ENCODE measurements at regions not wholly inside any gene's neighbourhood (a gene's known extent, or its start where the extent isn't known, plus 50 kb on each side); places are given as distances from the start of the nearest gene placed in this dataset.
"Not testable (repeated sequence)": the region's sequence is repeated elsewhere in the genome, so short reads cannot be mapped to it uniquely, and the experiment has no call there.

GRCh38 chr4:181799561-181800069 lies 443.6 kb upstream of the TENM3 start:
- no peaks in the 10 kb centered on the region for H3K4me1 ChIP-seq (ENCODE audit: control insufficient read depth, insufficient read depth, low read length)
- H3K4me3 ChIP-seq (ENCODE audit: low read length): no peak overlapping the region
- WGBS: 89% methylated on average over 10 of the region's 10 CpGs
- DNase-seq (no peak), ATAC-seq (no peak)
- peaks cover 2% of the 10 kb centered on the region for H3K9me3 ChIP-seq (ENCODE audit: control insufficient read depth, low read length)
- H3K27ac ChIP-seq (ENCODE audit: low read length): no peak overlapping the region
- intact Hi-C loops (cut with DNase I): no loop called here
- no peaks in the 10 kb centered on the region for H3K27me3 ChIP-seq (ENCODE audit: control insufficient read depth, insufficient read depth)

- no peak overlapping the region for H3K27ac ChIP-seq (ENCODE audit: low read length)
- H3K4me1 ChIP-seq (ENCODE audit: control insufficient read depth, insufficient read depth, low read length): no peaks in the 10 kb centered on the region
- no peaks in the 10 kb centered on the region for H3K9me3 ChIP-seq (ENCODE audit: control insufficient read depth, low read length)
- ATAC-seq (no peak), DNase-seq (no peak)
- no peak overlapping the region for H3K4me3 ChIP-seq (ENCODE audit: low read length)
- WGBS: 72% methylated on average over 2 of the region's 2 CpGs
- intact Hi-C loops (cut with DNase I): no loop called here
- no peaks in the 10 kb centered on the region for H3K27me3 ChIP-seq (ENCODE audit: control insufficient read depth, insufficient read depth)
Observed at GRCh38 chr4:181802207-181802606, 441.0 kb upstream of the TENM3 start.

- Histone ChIP-seq H3K9me3 (ENCODE audit: control insufficient read depth, low read length) (no peaks in the 10 kb centered on the region), H3K27ac (ENCODE audit: low read length) (no peak overlapping the region), H3K4me1 (ENCODE audit: control insufficient read depth, insufficient read depth, low read length) (no peaks in the 10 kb centered on the region), H3K4me3 (ENCODE audit: low read length) (no peak overlapping the region), H3K27me3 (ENCODE audit: control insufficient read depth, insufficient read depth) (no peaks in the 10 kb centered on the region)
- intact Hi-C loops (cut with DNase I): no loop called here
- ATAC-seq (no peak), DNase-seq (no peak)
Observed at GRCh38 chr4:181807771-181808170, 435.4 kb upstream of the TENM3 start.

- Histone ChIP-seq H3K4me3 (ENCODE audit: low read length) (no peak overlapping the region), H3K27me3 (ENCODE audit: control insufficient read depth, insufficient read depth) (no peaks in the 10 kb centered on the region), H3K27ac (ENCODE audit: low read length) (no peak overlapping the region), H3K4me1 (ENCODE audit: control insufficient read depth, insufficient read depth, low read length) (no peaks in the 10 kb centered on the region), H3K9me3 (ENCODE audit: control insufficient read depth, low read length) (no peaks in the 10 kb centered on the region)
- DNase-seq: no peak
- no peak for ATAC-seq
- intact Hi-C loops (cut with DNase I): no loop called here
- 83% methylated on average over 5 of the region's 5 CpGs for WGBS
Observed at GRCh38 chr4:181810711-181811110, 432.5 kb upstream of the TENM3 start.

GRCh38 chr4:181811550-181811949 lies 431.7 kb upstream of the TENM3 start:
- H3K4me3 ChIP-seq (ENCODE audit: low read length); intact Hi-C loops (cut with DNase I); H3K27me3 ChIP-seq (ENCODE audit: control insufficient read depth, insufficient read depth); H3K9me3 ChIP-seq (ENCODE audit: control insufficient read depth, low read length); H3K4me1 ChIP-seq (ENCODE audit: control insufficient read depth, insufficient read depth, low read length); DNase-seq; ATAC-seq; H3K27ac ChIP-seq (ENCODE audit: low read length): not testable (repeated sequence)
- 90% methylated on average over 5 of the region's 5 CpGs for WGBS

GRCh38 chr4:181819946-181820345 lies 423.3 kb upstream of the TENM3 start:
- WGBS: 33% methylated on average over 2 of the region's 2 CpGs
- Histone ChIP-seq H3K4me1 (ENCODE audit: control insufficient read depth, insufficient read depth, low read length) (no peaks in the 10 kb centered on the region), H3K9me3 (ENCODE audit: control insufficient read depth, low read length) (no peaks in the 10 kb centered on the region), H3K27me3 (ENCODE audit: control insufficient read depth, insufficient read depth) (no peaks in the 10 kb centered on the region), H3K27ac (ENCODE audit: low read length) (no peak overlapping the region), H3K4me3 (ENCODE audit: low read length) (no peak overlapping the region)
- ATAC-seq (peak; percentile 82 to 84), DNase-seq (peak in 1 of 3 donors; percentile 49)
- intact Hi-C loops (cut with DNase I): no loop called here

- 67% methylated on average over 5 of the region's 5 CpGs for WGBS
- intact Hi-C loops (cut with DNase I): no loop called here
- DNase-seq: no peak
- no peak for ATAC-seq
- no peaks in the 10 kb centered on the region for H3K27me3 ChIP-seq (ENCODE audit: control insufficient read depth, insufficient read depth)
- no peak overlapping the region for H3K27ac ChIP-seq (ENCODE audit: low read length)
- no peaks in the 10 kb centered on the region for H3K9me3 ChIP-seq (ENCODE audit: control insufficient read depth, low read length)
- H3K4me3 ChIP-seq (ENCODE audit: low read length): no peak overlapping the region
- H3K4me1 ChIP-seq (ENCODE audit: control insufficient read depth, insufficient read depth, low read length): no peaks in the 10 kb centered on the region
Observed at GRCh38 chr4:181820553-181820952, 422.6 kb upstream of the TENM3 start.

- intact Hi-C loops (cut with DNase I): no loop called here
- Histone ChIP-seq H3K9me3 (ENCODE audit: control insufficient read depth, low read length) (no peaks in the 10 kb centered on the region), H3K4me3 (ENCODE audit: low read length) (no peak overlapping the region), H3K27me3 (ENCODE audit: control insufficient read depth, insufficient read depth) (no peaks in the 10 kb centered on the region), H3K4me1 (ENCODE audit: control insufficient read depth, insufficient read depth, low read length) (no peaks in the 10 kb centered on the region), H3K27ac (ENCODE audit: low read length) (no peak overlapping the region)
- ATAC-seq (no peak), DNase-seq (no peak)
- WGBS: 64% methylated on average over 11 of the region's 11 CpGs
Observed at GRCh38 chr4:181821039-181822004, 421.9 kb upstream of the TENM3 start.

GRCh38 chr4:181822005-181822375 lies 421.2 kb upstream of the TENM3 start:
- no peaks in the 10 kb centered on the region for H3K4me1 ChIP-seq (ENCODE audit: control insufficient read depth, insufficient read depth, low read length)
- no peak for ATAC-seq
- H3K9me3 ChIP-seq (ENCODE audit: control insufficient read depth, low read length): no peaks in the 10 kb centered on the region
- H3K27ac ChIP-seq (ENCODE audit: low read length): no peak overlapping the region
- H3K4me3 ChIP-seq (ENCODE audit: low read length): no peak overlapping the region
- intact Hi-C loops (cut with DNase I): no loop called here
- no peak for DNase-seq
- H3K27me3 ChIP-seq (ENCODE audit: control insufficient read depth, insufficient read depth): no peaks in the 10 kb centered on the region

- H3K27me3 ChIP-seq (ENCODE audit: control insufficient read depth, insufficient read depth): no peaks in the 10 kb centered on the region
- 21% methylated on average over 1 of the region's 1 CpG for WGBS
- intact Hi-C loops (cut with DNase I): no loop called here
- H3K4me3 ChIP-seq (ENCODE audit: low read length): no peak overlapping the region
- H3K27ac ChIP-seq (ENCODE audit: low read length): no peak overlapping the region
- no peaks in the 10 kb centered on the region for H3K9me3 ChIP-seq (ENCODE audit: control insufficient read depth, low read length)
- ATAC-seq (no peak), DNase-seq (no peak)
- H3K4me1 ChIP-seq (ENCODE audit: control insufficient read depth, insufficient read depth, low read length): no peaks in the 10 kb centered on the region
Observed at GRCh38 chr4:181823183-181823582, 420.0 kb upstream of the TENM3 start.

- DNase-seq: no peak
- no peak overlapping the region for H3K4me3 ChIP-seq (ENCODE audit: low read length)
- WGBS: 52% methylated on average over 3 of the region's 3 CpGs
- no peaks in the 10 kb centered on the region for H3K27me3 ChIP-seq (ENCODE audit: control insufficient read depth, insufficient read depth)
- intact Hi-C loops (cut with DNase I): no loop called here
- no peak for ATAC-seq
- H3K27ac ChIP-seq (ENCODE audit: low read length): no peak overlapping the region
- no peaks in the 10 kb centered on the region for H3K9me3 ChIP-seq (ENCODE audit: control insufficient read depth, low read length)
- H3K4me1 ChIP-seq (ENCODE audit: control insufficient read depth, insufficient read depth, low read length): no peaks in the 10 kb centered on the region
Observed at GRCh38 chr4:181823645-181824044, 419.6 kb upstream of the TENM3 start.
